ENCODE measurements at regions not wholly inside any gene's neighbourhood (a gene's known extent, or its start where the extent isn't known, plus 50 kb on each side); places are given as distances from the start of the nearest gene placed in this dataset.

DNA sequence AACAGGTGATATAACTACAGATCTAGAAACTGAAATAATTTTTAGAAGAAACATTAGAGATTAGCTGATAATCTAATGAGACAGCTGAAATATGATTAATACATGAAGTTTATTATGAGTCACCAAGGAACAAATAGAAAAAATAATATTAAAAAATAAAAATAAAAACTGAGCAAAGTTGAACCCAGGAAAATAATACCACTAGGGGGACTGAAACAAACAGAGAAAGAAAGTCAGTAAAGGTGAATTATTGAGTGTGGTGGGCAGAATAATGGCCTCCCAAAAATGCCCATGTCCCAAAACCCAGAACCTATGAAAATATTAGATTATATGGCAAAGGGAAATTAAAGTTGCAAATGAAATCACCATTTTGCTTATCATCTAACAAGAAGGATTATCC is 820.7 kb upstream of the INTU start:
- no peak for DNase-seq

DNA sequence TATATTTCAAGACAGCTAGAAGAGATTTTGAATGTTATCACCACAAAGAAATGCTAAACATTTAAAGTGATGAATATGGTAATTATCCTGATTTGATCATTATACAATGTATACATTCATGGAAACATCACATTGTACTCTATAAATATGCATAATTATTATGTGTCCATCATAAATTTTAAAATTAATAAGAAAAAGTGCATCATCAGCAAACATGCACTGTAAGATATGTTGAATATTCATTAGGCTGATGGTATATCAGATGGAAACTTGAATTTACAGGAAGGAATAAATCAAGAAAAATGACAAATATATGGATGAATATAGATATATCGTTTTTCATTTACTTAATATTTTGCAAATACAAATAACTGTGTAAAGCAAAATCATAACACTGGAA is 812.1 kb upstream of the INTU start:
- DNase-seq = no peak

DNA sequence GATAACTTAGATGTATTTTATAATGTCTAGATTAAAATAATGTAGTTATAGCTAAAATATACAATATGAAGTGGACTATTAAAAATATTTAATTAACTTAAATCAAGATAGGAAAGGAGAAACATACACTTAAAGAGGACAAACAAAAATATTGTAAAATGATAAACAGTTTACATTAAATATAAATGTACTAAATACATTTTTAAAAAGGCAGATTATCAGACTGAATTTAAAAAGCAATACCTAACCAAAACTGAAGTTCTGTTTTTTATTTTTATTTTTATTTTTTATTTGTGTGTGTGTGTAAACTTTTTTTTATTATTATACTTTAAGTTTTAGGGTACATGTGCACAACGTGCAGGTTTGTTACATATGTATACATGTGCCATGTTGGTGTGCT is 811.6 kb upstream of the INTU start:
- DNase-seq = no peak

DNA sequence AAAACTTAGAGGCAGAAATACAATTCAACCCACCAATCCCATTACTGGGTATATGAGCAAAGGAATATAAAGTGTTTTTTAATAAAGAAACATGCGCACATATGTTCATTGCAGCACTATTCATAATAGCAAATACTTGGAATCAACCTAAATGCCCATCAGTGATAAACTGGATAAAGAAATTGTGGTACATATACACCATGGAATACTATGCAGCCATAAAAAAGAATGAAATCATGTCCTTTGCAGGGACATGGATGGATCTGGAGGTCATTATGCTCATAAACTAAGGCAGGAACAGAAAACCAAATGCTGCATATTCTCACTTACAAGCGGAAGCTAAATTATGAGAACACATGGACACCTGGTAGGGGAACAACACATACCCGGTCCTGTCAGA is 807.7 kb upstream of the INTU start:
- DNase-seq = no peak

DNA sequence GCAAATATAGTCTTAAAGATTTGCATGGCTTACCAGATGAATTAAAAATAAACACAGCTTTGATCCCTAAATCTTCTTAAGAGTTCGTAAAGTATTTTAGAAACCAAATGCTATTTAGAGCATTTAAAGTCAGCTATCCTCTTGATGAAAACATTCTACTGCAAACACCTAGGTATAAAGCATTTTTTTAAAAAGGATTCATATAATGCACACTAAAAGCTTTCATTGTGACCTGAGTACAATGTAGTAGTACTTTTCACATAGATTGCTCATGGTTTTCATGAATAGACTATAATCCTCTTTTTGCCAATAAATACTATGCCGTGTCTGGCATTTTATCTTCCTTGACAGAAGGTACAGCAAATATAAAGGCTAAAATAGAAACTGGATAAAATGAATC is 805.1 kb upstream of the INTU start:
- DNase-seq = no peak

DNA sequence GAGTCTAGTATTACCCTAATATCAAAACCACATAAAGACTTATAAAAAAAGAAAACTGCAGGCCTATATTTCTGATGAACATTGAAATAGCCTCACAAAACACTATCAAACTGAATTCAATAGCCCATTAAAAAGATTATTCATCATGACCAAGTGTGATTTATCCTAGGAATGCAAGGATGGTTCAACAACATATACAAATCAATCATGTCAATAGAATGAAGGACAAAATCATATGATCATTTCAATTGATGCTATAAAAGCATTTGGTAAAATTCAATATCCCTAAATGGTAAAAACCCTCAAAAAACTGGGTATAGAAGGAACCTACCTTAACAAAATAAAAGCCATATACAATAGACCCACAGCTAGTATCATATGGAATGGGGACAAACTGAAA is 797.9 kb upstream of the INTU start:
- no peak for DNase-seq

DNA sequence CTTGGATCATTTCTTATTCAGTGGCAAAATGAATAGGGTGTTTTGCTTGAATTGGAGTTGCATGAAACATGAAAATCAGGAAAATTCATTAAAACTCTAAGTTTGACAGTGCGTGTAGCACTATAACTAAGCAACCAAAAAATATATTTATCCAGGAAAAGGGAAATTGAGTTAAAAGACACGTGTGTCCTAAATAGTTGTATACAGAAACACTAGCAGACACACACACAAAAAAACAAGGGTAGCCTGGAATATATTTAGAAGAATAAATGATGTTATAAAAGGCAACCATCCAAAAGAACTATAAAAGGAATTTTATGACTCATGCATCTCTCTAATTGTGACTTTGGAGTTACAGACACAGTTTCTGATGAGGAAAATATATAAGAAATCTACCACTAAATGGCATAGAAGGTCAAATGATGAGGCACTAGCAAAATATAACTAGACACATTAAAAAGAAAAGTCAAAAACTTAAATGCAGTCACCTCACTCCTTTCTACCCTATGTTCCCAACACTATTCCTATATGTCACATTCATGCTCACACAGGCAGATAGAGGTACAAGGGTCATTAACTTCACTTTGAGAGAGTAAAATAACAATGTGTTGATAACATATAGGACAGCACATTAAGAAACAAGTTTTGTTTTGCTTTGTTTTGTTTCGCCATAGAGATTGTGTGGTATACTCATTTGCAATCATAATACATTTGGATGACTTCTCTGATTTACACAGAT is 793.6 kb upstream of the INTU start:
- no peak for DNase-seq

DNA sequence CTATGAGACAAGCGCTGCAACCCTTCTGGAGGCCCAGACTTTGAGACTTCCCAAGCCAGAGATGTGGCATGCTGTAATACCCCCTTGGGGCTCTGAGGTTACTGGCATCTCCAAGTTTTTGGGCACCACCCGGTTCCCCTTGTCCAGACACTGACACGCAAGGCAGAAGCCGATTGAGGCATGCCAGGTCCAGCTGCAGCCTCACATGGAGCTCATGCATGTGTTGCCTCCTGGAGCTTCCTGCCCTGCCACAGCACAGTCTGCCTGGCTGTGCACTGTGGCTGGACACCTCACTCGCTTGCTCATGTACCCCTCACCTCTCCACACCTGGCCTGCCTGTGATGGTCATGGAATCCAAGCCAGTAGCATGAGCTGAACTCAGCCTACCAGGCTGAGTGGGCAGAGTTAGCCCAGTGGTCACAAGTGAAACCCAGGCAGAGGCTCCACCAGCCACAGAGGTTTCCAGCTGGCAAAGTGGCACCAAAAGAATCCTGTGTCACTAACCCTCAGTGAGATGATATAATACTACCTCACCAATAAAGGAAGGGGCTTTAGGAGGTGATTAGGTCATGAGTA is 789.2 kb upstream of the INTU start:
- no peak for DNase-seq

DNA sequence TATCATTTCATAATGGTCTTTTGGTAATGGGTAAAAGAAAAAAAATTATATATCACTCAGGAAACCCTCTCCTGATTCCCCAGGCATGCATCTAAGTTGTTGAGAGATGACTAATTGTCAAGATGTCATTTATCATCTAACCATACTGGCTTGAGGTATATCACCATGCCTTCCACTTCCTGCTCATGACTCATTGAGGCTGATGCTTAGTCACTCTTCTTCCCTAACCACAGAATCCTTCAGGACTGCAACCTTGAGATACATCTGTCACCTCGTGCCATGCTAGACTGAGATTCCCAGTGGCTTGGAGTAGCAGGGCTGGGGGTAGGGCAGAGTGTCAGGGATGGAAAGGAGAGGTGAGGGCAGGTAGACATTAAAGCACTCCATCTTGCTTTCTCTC is 782.5 kb upstream of the INTU start:
- no peak for DNase-seq

DNA sequence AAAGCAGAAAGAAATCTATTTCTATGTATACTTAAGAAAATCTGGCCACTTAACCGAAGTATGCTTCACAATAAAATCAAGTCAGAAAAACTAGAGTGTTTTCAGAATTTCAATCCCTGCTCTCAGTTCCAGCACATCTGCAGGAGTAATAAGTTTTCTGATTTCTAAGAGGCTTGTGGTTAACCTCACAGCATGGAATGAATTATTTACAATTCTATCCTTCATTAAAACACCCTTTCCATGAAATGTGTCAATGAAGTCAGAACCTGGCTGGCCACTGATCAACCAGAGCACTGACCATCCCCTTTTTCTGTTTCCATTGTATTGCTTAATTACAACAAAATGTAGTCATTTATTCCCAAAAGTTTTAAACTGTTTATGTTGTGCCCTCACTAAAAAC is 781.4 kb upstream of the INTU start:
- DNase-seq = no peak

DNA sequence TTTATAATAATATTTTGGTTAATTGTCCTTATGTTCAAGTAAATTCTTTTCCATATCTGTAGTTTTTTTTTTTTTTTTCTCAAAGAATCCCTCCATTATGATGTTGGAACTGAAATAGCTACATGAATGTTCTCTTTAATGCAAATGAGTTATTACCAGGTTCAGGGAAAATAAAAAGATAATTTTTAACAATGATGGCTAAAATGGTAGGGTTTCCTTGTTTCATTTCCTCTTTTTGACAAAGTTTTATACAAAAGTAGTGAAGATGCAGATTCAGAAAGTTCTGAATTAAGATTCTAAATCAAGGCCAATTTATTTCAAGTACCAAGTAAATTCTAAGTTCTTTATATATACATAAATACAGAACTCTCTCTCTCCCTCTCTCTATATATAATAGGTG is 779.0 kb upstream of the INTU start:
- DNase-seq = no peak

DNA sequence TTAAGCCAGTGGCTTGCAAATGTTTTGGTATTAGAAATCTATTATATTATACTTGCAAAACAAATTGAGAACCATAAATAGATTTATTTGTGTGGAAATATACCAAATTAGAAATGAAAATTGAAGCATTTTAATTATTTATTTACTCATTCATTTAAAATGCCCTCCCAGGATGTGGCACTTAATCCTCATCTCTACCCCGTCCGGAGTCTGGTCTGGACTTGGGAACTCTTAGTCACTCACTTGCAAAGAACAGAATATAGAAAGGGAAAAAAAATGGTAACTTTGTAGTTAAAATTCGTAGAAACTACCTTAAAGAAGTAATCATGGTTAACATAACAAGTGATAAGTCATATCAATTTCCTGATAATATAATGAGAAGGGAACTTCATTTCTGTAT is 775.9 kb upstream of the INTU start:
- DNase-seq = no peak

DNA sequence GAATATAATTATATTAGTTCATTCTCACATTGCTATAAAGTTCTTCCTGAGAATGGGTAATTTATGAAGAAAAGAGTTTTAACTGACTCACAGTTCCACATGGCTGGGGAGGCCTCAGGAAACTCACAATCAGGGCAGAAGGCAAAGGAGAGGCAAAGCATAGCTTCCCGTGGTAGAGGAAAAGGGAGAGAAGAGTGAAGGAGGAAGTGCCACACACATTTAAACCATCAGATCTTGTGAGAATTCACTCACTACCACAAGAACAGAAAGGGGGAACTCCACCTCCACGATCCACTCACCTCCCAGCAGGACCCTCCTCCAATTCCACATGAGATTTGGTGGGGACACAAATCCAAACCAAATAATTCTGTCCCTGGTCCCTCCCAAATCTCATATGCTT is 773.4 kb upstream of the INTU start:
- DNase-seq = no peak

DNA sequence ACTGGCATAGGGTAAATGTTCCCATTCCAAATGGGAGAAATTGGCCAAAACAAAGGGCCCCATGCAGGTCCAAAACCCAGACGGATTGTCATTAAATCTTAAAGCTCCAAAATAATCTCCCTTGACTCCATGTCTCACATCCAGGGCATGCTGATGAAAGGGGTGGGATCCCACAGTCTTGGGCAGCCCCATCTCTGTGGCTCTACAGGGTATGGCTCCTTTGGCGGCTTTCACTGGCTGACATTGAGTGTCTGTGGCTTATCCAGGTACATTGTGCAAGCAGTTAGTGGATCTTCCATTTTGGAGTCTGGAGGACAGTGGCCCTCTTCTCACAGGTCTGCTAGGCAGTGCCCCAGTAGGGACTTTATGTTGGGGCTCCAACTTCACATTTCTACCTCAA is 772.9 kb upstream of the INTU start:
- no peak for DNase-seq

DNA sequence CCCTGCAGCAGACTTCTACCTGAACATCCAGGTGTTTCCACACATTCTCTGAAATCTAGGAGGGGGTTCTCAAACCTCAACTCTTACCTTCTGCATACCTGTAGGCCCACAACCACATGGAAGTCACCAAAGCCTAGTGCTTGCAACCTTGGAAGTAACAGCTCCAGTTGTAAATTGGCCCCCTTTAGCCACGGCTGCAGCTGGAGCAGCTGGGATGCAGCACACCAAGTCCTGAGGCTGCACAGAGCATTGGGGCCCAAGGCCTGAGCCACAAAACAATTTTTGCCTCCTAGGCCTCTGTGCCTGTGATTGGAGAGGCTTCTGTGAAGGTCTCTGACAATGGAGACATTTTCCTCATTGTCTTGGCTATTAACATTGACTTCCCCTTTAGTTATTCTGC is 772.4 kb upstream of the INTU start:
- DNase-seq = no peak

DNA sequence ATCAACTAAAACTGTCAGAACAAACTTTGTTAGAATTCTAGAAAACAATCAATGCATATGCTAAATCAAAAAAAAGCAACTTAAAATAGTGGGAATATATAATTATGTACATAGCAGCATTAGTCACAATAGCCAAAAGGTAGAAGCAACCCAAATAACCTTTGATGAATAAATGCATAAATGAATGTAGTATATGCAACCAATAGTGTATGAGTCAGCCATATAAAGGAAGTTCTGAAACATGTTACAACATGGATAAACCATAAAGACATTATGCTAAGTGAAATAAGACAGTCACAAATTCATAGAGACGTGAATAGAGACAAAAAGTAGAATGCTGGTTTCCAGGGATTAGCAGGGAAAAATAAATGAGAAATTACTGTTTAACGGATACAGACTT is 762.8 kb upstream of the INTU start:
- DNase-seq = no peak

DNA sequence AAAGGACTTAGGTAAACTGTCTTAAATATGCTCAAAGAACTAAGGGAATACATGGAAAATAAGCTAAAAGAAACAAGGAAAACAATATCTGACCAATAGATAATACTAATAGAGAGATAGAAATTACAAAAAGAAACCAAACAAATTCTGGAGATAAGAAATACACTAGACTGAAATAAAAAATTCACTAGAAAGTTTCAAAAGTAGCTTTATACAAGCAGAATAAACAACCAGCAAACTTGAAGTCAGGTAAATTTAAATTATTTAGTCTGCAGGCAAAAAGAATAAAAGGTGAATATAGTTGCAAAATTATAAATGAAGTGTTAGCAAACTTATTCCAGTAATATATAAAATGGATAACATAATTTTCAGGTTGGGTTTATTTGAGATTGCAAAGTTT is 760.9 kb upstream of the INTU start:
- DNase-seq = no peak

DNA sequence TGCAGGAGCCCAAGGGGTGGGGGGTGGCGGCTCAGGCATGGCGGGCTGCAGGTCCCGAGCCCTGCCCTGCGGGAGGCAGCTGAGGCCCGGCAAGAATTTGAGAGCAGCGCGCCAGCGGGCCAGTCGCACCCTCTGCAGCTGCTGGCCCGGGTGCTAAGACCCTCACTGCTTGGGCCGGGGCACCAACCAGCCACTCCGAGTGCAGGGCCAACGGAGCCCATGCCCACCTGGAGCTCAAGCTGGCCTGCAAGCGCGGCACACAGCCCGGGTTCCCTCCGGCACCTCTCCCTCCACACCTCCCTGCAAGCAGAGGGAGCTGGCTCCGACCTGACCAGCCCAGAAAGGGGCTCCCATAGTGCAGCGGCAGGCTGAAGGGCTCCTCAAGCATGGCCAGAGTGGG is 758.2 kb upstream of the INTU start:
- no peak for DNase-seq

DNA sequence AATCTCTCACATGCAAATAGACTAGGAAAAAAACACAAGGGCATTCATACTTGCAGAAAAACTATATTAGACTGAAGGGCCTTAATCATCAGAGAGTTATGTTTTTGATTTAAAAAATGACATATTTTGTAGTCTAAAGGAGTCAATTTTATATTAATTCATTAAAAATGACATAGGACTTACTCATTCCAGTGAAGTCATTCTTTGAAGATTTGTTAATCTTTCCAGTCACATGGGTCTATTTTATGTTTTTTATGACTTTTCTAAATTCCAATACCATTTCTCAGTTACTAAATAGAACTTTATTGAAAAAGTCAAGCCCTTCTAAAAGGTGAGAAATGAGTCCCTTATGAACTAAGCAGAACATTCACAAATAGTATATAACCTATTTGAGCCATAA is 743.8 kb upstream of the INTU start:
- DNase-seq = no peak

DNA sequence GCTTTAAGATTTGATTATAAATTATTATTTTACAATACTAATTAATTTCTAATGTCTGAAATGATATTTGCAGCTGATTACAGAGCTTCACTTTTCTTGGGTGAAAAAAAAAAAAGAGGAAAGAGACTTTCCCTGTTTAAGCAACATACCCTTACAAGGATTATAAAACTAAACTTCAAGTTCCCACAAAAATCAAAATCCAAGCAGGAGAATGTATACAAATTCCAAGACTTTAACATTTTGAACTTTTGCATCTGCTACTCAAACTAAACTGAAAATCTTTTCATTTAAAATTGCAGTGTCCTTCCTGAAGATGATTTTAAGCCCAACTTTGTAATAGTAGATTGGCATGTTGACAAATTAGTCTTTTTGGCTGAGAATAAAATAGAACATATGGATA is 742.4 kb upstream of the INTU start:
- DNase-seq = no peak

DNA sequence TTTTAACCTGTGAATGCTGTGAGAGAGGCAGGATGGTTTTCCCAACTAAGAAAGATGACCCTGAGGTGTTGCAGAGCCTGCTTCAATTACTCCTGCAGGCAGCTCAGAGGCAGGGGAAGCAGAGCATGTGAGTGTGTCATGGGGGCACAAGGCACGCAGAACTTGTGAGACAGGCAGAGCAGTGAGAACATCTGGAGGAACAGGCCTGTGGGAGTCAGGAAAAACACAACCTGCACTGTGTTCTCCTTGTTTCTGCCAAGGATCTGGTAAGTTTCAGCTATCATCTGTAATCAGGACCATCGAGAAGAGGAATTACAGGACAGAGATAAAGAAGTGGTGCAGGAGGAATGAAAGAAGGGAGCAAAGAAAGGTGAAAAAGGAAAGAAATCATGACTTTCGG is 741.8 kb upstream of the INTU start:
- DNase-seq = no peak

DNA sequence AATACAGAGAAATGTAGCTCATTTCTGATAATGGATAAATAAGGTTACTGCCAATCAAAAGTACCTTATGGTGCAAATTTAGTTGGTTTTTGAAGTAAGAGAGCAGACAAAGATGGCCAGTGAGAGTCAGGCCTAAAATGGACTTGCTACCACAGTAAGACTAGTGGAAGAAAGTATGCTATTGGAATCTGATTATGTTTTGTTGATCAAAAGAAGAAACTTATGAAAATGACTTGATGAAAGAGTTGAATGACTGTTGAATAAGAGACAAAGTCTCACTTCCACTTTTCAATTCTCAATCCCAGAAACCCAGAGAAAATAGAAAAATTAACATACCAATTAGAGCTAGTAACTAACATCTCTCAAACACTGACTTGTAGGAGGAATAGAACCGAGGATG is 737.8 kb upstream of the INTU start:
- no peak for DNase-seq

DNA sequence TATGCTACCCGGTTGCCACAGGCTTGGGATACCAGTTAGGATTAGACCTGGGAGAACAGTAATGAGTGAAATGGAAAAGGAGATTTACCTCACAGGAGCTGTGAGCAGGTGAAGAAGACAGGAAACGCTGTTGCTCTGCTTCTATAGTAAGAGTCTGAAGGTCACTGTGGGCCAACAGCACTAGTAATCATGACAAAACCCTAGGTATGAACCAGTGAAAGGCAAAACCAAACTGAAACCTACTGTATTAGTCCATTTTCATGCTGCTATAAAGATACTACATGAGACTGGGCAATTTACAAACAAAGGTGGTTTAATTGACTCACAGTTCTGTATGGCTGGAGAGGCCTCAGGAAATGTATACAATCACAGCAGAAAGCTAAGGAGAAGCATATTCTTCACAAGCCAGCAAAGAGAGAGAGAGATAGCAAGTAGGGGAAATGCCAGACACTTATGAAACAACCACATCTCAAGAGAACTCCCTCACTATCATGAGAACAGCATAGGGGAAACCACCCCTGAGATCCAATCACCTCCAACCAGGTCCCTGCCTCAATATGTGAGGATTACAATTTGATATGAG is 736.7 kb upstream of the INTU start:
- no peak for DNase-seq

DNA sequence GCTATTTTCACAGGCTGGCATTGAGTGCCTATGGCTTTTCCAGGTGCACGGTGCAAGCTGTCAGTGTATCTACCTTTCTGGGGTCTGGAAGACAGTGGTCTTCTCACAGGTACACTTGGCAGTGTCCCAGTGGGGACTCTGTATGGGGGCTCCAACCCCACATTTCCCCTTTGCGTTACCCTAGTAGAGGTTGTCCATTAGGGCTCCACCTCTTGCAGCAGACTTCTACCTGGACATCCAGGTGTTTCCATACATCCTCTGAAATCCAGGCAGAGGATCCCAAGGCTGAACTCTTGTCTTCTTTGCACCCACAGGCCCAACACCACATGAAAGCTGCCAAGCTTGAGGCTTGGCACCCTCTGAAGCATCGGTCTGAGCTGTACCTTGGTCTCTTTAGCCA is 735.7 kb upstream of the INTU start:
- no peak for DNase-seq

DNA sequence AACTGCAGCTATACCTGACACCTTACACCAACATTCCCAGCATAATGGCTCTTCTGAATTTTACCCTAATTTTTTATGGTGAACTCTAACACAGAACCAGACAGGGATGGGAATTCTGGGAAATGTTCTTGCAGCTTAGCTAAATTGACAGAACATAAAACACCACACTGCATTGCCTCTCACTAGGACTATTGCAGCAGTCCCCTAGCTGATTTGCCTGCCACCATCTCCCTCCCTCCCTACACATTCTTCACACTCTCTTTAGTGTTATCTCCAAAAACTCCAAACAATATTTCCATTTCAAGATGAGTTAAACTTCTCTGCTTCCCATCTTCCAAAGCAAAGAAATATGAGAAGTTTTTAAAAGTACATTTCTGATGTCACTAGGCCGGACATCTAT is 733.9 kb upstream of the INTU start:
- no peak for DNase-seq
